Fibroblast of skin of scalp (primary cell): ENCODE measurements at regions not wholly inside any gene's neighbourhood (a gene's known extent, or its start where the extent isn't known, plus 50 kb on each side); places are given as distances from the start of the nearest gene placed in this dataset.
"Not testable (repeated sequence)": the region's sequence is repeated elsewhere in the genome, so short reads cannot be mapped to it uniquely, and the experiment has no call there.

ENCODE experiments used
- DNase-seq: peaks from one replicate; pipeline ENCODE4 v3.0.0-alpha.2; 2013

- no peak for DNase-seq
Measured at GRCh38 chr12:67852701-67853100, 136.5 kb upstream of the IFNG-AS1 start.

DNA sequence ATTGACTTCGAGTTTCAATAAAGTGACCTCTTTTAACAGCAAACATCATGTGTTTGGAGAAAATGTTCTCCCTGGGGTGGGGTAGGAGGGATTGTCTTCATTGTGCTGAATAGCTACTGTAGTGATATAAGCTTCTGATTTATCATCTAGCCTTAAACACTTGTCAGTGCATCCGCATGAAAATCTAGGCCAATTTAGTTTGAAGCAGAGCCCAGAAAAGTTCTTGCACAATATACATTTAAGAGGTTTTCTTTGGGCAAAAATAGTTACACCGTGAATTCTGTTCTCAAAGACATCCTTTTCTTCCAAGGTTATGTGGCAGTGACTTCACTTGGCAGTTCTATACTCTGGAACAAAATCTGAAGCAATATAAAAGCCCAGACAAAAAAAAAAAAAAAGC, 136.0 kb upstream of the IFNG-AS1 start:
- peak; percentile 27 for DNase-seq

DNA sequence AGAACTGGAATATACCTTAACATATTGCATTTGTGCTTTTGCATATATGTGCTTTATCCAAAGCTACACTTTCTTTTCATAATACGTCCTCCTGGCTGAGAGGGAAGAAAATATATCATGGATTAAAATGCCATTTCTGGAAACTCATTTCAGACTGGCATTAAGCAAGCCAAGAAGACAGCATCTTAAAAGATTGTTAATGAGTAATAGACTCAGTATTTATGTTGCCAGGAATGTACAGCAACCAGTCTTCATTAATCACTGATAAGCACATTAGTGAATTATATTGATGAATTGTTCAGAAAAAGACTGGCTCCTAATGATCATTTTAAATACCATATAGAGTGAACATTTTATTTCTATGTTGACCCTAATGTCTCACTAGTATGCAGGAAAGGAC, 134.9 kb upstream of the IFNG-AS1 start:
- DNase-seq, result no peak

DNA sequence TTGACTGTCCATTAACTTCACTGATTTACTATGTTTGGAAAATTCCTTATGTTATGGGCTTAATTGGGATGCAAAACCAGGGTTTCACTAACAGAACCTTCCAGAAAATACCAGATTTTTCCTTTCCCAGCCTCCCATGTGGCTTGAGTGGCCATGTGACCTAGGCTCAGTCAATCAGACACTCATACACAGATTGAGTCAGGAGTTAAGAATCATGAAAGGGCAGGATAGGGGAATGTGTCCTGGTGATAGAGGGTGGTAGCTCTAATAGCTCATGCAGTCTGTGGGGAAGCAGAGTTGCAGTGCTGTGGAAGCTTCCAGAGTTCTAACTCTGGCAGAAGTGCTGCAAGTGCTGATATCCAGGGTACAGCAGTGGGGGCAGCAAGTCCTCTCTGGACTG, 134.1 kb upstream of the IFNG-AS1 start:
- no peak for DNase-seq

DNA sequence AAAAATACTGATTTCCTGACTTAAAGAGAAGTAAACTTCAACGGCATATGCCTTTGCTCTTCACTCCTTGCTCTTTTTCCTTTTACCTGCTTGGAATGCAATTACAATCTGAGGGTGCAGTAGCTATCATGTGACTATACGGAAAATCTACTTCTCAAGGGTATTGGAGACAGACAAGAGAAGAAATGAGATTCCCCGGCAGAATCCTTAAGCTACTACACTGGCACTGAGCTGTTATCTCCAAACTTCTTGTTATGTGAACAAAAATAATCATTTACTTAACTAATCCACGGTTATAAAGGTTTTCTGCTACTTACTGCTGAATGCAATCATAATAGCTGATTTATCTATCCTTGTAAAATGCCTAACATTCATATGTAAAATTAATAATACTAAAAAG, 118.0 kb upstream of the IFNG-AS1 start:
- no peak for DNase-seq

- no peak for DNase-seq
Measured at GRCh38 chr12:67873355-67873754, 115.9 kb upstream of the IFNG-AS1 start.

- DNase-seq, result no peak
Measured at GRCh38 chr12:67876305-67876915, 112.8 kb upstream of the IFNG-AS1 start.

- DNase-seq, result no peak
Measured at GRCh38 chr12:67877727-67878126, 111.5 kb upstream of the IFNG-AS1 start.

GRCh38 chr12:67879937-67880336, 109.3 kb upstream of the IFNG-AS1 start:
- no peak for DNase-seq

DNA sequence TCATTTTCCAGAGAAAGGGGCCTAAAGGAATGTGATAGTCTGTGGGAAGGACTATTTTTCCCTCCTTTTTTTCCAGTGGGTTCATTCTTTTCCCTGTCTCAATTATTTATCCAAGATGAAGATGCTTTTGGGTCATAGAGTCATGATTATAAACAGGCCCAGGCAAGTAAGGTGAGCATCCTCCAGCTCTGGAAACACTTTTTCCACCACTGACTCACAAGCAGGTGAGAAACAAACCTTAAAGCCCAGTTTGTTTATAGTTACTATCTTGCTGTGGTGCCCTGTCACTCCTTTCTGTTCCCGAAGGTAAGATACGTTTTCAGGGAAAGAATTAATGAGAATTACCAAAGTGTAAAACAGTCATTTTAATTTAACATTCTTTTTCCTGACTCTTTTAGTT, 107.7 kb upstream of the IFNG-AS1 start:
- no peak for DNase-seq

GRCh38 chr12:67884596-67884995, 104.7 kb upstream of the IFNG-AS1 start:
- DNase-seq, result no peak

GRCh38 chr12:67885375-67886169, 103.7 kb upstream of the IFNG-AS1 start:
- DNase-seq, result peak; percentile 27

DNA sequence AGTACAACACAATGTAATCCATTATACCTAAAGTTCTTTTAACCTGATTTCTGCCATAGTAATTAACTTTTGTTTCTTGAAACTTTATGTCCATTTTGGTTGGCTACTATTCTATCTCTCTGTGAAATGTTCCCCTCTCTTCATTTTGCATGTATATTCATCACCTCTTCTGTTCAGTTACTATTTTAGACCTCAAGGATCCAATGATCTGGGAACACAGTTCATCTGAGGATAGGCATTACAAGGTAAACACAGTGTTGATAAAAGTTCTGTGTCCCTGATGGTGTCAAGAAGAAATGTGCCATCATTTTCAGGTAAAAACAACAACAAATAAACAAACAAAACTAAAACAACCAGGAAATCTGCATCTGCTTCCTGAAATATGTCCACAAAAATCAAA, 102.2 kb upstream of the IFNG-AS1 start:
- DNase-seq, result no peak

DNA sequence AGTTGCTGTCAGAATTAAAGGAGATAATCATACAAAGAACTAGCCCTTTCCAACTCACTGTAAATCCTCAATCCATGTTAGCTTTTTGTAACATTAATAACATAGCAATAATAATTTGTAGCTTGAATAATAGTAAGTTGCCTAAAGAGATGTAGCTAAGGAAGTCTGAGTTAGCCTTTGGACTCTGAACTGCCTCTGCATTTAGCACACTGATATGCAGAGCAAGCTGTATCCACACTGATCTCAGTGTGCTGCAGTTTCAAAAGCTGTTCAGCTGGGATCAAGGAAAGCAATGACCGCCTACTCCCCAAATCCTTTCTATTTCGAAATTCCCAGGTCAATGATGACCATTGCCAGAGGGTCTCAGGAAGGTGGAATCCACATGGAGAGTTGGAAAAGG, 99.3 kb upstream of the IFNG-AS1 start:
- no peak for DNase-seq

GRCh38 chr12:67890726-67891258, 98.5 kb upstream of the IFNG-AS1 start:
- DNase-seq, result peak; percentile 17

DNA sequence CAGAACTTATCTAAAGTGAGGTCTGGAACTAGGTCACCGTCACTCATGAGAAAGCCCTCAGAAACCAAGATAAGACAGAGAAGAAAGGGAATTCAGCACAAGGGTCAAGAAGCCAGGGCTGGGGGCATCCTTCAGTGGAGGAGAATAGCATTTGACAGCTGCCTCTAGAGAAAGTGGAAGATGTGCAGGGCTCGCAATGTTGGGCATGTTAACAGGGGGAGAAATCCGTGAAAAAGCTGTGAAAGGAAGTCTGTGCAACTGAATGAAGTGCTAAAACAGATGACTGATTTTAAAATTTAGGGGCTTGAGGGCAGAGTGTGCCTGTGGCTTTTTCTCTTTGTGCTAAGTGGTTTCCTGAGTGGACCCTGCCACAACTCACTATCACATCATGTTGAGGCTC, 97.7 kb upstream of the IFNG-AS1 start:
- DNase-seq, result no peak

GRCh38 chr12:67892259-67893021, 96.8 kb upstream of the IFNG-AS1 start:
- no peak for DNase-seq

DNA sequence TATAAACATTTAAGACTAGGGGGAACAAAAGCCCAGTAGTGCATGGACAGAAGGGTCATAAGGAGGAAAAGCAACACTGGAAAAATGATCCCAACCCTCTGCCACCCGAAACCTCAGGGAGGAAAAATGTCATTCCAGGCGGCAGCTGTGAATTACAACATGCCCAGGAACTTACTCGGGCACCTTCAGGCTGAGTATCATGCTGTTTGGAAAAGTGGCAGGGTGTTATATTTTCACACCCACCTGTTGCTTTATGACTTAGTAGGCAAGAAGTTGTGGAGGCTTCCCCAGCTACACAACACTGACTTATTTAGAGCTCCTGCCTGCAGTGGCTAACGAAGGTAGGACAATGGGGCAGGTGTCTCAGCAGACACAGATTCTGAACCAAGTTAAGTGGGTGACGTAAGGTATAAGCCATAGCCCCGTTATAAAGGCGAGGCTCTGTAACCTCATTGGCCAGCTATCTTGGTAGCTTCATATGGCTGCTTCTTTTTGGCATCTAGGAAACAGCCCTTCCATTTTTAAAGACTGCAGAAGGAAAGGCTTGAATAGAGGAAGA, 96.1 kb upstream of the IFNG-AS1 start:
- no peak for DNase-seq

DNA sequence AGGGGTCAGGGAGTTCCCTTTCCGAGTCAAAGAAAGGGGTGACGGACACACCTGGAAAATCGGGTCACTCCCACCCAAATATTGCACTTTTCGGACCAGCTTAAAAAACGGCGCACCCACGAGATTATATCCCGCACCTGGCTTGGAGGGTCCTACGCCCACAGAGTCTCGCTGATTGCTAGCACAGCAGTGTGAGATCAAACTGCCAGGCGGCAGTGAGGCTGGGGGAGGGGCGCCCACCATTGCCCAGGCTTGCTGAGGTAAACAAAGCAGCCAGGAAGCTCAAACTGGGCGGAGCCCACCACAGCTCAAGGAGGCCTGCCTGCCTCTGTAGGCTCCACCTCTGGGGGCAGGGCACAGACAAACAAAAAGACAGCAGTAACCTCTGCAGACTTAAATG, 88.8 kb upstream of the IFNG-AS1 start:
- DNase-seq, result not testable (repeated sequence)

- DNase-seq, result peak; percentile 94
Measured at GRCh38 chr12:67909091-67909531, 80.1 kb upstream of the IFNG-AS1 start.

- peak; percentile 58 for DNase-seq
Measured at GRCh38 chr12:67909681-67910080, 79.6 kb upstream of the IFNG-AS1 start.

- peak; percentile 99 for DNase-seq
Measured at GRCh38 chr12:67910360-67911274, 78.6 kb upstream of the IFNG-AS1 start.
